Stomach (tissue), 4 donors: ENCODE measurements at regions not wholly inside any gene's neighbourhood (a gene's known extent, or its start where the extent isn't known, plus 50 kb on each side); places are given as distances from the start of the nearest gene placed in this dataset.

Source experiments
- CTCF ChIP-seq, 7 experiments: fragments of 450-650 bp in 4 of 7; fragments of 200-600 bp in 3 of 7; sonication (generic) in 3 of 7; IDR thresholded peaks; one replicate each; pipeline ENCODE4 v1.5.1; 2016 to 2019; ENCODE audit warnings: antibody characterized with exemption in 7 of 7, control low read depth in 2 of 7, mild to moderate bottlenecking in 1 of 7
- EP300 ChIP-seq: sonication (generic); formaldehyde crosslinking; IDR thresholded peaks from one replicate; pipeline ENCODE4 v1.6.1; 2017; ENCODE audit warnings: antibody characterized with exemption
- POLR2A ChIP-seq, 4 donors: fragments of 450-650 bp; IDR thresholded peaks; one replicate each; pipeline ENCODE4 v1.6.1; 2016; ENCODE audit warnings: antibody characterized with exemption in 4 of 4, control low read depth in 2 of 4, mild to moderate bottlenecking in 1 of 4, moderate library complexity in 1 of 4

GRCh38 chr2:18651842-18652774, 62.7 kb upstream of the NT5C1B start:
- no peak for TF ChIP-seq CTCF (IDR thresholded peaks at IDR 0.05)
- TF ChIP-seq POLR2A (IDR thresholded peaks at IDR 0.05), result no peak
- no peak for TF ChIP-seq EP300
